NCI-H2171 (cell line): ENCODE measurements at regions not wholly inside any gene's neighbourhood (a gene's known extent, or its start where the extent isn't known, plus 50 kb on each side); places are given as distances from the start of the nearest gene placed in this dataset.
"Not testable (repeated sequence)": the region's sequence is repeated elsewhere in the genome, so short reads cannot be mapped to it uniquely, and the experiment has no call there.

Experiments
- DNase-seq: peaks from one replicate; lab custom pipeline; 2025; lab: John Stamatoyannopoulos, UW

DNA sequence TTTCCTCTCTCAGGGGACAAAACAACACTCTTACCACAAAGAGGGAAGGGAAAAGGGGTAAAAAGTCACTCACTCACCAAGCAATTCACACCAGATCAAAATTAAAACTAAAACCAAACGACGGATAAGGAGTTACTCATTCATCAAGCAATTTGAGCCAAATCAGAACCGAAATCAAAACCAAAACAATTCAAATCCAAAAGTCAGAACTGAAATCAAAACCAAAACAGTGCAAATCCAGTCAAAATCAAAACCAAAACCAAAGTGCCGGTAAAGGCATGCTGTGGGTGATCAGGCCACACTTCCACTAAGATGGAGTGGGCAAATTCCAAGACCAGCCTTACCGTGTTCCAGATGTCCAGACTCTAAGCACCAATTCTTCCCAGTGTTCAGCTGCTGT, 717.9 kb downstream of the AMY1C start:
- no peak for DNase-seq

DNA sequence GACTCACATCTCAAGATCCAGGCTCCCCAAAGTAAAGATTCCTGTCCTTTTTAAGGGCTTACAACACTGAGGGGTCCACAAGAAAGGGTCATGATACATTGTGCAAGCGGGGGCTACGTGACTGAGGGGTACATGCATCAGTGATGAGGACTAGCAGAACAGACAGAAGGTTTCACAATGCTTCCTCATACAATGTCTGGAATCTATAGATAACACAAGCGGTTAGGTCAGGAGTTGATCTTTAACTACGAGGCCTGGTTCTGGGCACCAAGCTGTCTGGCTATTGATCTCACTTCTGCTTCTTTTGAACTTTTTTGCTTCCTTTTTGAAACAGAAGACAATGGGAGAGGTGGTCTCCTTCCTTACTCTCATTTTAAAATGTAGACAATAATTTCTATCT, 718.6 kb downstream of the AMY1C start:
- no peak for DNase-seq

DNA sequence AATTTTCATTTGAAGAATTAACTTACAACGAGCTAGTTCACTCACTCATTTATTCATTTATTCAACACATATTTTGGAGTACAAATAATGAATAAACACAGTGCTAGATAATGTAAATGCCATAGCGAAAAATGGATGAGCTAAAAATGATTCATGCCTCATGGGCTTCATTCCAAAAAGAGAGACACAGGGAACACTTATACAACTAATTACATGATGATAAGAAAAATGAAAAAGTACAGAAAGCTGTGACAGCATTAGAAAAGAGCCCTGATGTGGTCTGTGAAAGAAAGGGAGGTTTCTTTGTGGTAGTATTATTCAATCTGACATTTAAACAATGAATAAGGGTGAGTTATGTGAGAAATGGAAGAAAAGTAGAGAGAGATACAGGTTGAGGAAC, 726.4 kb downstream of the AMY1C start:
- no peak for DNase-seq

DNA sequence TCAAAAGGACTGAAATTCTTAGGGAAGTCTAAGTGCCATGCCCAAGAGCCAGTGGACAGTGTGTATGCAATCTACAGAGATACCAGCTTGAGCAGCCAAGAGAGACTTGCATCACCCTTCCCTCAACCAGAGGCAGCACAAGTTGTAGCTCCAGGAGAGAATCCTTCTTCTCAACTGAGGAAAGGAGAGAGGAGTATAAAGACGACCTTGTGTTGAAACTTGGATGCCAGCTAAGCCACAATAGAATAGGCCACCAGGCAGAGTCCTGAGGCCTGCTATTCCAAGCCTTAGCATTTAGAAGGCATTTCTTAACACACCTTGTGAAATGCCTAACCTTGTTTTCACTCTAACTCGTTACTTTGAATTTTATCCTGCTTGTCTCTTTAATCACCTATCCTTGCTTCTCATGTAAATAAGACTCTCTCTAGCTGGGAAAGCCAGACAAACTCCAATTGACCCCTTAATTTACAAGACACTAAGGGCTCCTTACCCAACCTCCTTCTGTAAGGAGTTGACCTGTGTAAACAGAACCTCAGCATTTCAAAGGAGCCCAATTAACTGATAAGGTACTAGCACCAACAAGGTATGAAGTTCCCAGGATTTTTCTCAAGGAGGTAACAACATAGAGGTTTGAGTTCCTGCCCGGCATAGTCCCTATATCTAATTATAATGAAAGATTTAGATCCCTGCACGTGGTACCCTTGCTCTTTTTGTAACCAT, 738.8 kb downstream of the AMY1C start:
- DNase-seq: no peak

DNA sequence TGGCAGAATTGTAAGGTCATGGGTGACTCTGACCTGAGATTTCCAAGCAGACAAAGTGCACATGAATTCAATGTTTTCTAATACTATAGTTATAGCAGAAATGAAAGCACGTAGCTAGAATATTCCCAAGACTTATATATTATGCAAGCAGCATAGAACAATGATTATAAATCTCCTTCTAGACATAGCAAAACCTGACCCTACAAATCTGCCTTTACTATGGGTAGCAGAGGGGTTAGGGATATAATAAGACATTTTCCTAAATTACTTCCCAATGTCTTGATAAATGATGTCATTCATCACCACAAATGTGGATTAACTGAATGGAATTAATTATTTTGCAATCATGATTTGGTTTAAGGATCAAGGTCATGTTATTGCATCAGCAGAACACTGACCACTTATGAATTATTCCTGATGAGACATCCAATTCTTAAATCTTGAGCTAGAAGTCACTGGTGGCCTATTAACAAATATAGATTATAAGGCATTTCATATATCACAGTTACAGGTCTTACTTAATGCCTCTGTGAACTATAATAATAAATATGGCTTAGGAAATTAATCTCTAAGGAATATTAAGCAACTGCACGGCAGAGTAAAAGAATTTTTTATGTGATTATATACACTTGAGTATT, 776.6 kb downstream of the AMY1C start:
- no peak for DNase-seq

DNA sequence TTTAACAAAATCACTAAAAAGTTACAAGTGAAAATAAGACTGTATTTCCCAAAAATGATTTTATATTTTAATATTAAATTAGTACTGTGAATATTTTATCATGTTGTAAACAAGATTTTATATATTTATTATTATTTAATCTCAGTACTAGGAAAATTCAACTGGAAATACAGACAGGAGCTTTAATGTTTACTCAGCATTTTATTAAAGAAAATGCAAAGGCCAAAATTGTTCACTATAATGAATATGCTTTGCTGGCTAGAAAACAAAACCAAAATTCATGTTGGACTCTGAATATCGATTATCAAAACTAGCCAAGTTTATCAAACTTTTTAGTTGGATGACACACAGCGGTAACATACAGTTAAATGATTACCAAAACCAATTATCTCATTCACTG, 782.3 kb downstream of the AMY1C start:
- no peak for DNase-seq

DNA sequence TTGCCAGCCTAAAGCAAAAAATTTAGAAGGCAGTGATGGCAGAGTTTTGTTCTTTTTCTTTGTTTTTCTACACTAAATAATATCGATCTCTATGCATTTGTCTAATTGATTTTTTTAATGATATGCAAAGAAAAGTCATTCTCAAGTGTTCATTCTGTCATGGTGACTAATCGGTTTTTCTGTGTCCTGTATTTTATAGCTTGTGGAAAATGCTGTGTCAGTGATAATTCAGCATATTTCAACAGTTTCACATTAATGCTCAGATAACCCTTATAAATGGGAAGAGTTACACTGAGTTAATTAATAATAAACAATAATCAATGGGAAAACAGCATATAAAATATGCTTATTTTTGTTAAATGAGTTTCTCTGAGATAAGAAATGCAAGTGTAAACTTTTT, 824.9 kb downstream of the AMY1C start:
- DNase-seq: no peak

DNA sequence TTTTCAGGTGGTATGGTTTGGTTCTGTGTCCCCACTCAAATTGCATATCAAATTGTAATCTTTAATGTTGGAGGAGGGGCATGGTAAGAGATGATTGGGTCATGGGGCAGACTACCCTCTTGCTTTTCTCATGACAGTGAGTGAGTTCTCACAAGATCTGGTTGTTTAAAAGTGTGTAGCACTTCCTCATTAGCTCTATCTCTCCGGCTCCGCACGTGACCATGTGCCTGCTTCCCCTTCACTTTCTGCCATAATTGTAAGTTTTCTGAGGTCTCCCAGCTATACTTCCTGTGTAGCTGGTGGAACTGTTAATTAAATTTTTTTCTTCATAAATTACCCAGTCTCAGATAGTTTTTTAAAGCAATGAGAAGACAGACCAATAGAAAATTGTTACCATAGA, 843.2 kb downstream of the AMY1C start:
- no peak for DNase-seq

DNA sequence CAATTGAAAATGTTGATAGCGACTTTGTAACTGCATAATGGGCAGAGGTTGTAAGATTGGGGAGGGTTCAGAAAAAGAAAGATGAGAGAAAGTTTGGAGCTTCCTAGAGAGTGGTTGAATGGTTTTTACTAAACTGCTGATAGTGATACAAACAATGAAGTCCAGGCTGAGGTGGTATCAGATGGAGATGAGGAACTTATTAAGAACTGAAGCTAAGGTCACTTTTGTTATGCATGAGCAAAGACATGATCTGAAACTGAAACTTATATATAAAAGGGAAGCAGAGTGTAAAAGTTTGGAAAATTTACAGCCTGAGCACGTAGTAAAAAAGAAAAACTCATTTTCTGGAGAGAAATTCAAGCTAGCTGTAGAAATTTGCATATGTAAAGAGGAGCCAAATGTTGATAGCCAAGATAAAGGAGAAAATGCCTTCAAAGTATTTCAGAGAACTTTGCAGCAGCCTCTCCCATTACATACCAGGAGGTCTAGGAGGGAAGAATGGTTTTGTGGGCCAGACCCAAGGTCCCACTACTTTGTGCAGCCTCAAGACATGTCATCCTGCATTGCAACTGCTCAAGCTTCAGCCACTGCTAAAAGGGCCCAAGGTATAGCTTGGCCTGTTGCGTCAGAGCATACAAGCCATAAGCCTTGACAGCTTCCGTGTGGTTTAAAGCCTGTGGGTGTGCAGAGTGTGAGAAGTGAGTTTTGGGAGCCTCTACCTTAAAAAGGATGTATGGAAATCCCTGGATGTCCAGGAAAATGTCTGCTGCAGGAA, 843.9 kb downstream of the AMY1C start:
- DNase-seq: no peak

DNA sequence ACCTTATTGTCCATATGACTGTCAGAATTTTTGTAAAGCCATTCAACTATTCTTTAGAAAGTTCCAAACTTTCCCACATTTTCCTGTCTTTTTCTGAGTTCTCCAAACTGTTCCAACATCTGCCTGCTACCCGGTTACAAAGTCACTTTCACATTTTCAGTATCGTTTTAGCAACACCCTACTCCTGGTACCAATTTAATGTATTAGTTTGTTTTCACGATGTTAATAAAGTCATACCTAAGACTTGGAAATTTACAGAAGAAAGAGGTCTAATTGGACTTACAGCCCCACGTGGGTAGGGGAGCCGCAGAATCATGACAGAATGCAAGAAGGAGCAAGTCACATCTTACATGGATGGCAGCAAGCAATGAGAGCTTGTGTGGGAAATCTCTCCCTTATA, 867.8 kb downstream of the AMY1C start:
- DNase-seq: no peak

DNA sequence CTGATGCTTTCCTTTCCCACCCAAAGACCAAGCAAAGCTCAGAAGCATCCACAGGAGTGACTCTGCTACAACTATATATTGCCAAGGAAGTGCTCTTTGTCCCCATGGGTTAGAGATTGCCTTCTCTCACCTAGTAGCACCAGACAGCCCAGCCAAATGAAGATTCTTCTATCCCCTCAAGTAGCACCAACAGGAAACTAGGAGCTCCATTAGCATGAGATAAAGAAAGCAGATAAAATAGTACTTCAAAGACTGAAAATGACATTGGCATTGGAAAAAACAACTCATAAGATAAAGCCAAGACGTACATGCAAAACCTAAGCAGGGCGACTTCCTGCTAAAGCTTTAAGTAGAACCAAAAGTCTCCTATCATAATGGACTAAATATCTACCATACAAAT, 871.5 kb downstream of the AMY1C start:
- DNase-seq: no peak

DNA sequence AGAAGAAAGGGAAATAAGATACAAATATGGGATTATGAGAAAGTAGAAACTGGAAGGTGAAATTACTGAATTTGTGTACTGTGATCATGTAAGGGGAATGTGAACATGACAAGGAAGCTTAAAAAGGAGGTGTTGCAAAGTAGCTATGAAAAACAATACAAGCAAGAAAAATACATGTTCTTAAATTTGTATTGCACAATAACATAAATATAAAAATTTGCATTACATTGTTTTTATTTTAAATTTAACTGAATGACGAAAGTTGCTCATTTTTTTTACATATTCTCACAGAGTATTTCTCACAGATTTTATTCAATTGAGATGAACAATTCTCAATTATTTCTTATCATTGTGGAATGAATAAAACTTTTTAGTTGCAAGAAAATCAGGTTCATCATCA, 874.8 kb downstream of the AMY1C start:
- no peak for DNase-seq

DNA sequence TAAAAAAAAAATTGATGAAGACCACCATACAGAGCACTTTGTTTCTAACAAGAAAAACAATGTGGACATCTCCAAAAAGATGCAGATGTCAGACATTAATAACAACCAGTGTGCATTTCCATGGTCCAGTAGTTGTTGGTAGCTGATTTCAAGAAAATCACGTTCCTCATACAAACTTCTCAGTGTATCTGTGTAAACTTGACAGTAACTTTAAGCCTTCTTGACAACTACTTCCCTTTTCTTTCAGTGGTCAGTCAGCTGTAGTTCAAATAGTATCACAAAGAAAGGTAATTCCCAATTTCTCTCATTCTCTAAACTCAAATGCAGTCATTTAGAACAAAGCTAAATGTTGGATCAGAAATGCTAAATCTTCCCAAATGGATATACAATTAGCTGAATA, 879.9 kb downstream of the AMY1C start:
- no peak for DNase-seq

DNA sequence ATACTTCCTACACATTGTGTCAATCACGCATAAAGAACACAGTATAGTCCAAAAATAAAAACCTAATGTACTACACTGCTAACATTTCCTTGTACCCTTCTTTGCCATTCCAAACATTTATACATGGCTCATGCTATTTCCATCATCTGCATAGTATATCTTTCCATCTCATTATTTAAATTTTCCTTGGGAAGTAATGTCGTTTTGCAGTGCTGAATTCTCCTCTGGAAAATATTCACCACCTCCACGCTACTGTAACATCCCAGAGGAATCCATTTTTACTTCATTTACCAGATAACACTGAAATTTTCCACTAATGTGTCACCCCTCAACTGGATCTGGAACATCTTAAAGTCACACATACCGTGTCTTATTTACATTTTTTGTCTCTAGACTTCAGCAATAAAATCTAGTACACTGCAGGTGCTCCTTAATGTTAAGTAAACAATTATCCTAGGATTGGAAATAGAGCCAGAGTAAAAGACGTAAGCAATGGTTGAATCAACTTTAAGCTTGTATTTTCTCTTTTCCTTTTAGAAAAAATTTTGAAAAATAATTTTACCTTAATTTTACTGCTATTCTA, 881.0 kb downstream of the AMY1C start:
- DNase-seq: no peak

DNA sequence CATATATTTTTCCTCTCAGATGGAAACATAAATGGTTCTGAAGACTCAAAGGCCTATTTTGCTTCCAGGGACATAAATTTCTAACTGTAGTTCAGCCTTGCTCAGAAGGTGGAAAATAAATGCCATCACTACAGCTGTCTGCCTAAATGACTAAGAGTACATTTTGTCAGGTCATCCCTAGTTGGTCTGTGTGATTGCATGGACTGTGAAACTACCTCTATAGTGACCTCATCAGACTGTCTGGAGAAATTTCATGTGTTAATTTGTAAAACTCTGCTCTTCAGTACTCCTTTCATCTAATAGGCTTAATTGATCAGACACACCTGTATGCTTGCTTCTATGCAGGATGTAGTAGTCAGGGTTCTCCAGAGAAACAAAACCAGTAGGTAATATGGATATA, 886.9 kb downstream of the AMY1C start:
- DNase-seq: no peak

DNA sequence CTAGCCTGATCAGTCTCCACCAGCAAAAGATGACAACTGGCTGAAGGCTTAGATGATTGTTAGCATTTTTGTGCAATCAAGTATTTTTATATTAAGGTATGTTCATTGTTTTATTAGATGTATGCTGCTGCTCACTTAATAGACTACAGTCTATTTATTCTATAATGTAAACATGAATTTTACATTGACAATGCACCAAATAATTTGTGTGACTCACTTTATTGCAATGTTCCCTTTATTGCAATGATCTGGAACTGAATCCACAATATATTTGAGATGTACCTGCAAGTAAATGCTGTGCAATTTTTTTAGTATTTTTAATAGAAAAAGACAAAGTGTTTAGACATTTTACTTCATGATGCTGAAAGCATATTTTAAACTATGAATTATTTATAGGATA, 896.5 kb downstream of the AMY1C start:
- no peak for DNase-seq

DNA sequence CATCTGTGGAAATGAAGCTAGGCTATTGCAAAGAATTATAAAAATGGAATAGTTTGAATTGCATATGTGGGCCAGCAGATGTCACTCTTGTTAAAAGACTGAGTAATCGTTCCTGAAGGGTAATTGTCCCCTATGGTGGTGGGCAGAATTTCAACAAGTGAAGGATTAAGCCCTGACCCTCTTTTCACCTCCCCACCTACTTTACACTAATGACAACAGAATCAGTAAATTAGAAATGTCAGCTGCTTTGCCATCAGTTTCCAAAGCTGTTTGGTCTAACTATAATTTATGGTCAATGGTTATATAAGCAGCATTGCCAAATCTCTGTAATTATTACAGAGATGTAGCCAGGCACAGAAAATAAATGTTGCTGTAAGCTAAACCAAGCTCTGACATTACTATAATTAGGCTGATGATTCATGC, 898.6 kb downstream of the AMY1C start:
- peak; percentile 22 for DNase-seq

DNA sequence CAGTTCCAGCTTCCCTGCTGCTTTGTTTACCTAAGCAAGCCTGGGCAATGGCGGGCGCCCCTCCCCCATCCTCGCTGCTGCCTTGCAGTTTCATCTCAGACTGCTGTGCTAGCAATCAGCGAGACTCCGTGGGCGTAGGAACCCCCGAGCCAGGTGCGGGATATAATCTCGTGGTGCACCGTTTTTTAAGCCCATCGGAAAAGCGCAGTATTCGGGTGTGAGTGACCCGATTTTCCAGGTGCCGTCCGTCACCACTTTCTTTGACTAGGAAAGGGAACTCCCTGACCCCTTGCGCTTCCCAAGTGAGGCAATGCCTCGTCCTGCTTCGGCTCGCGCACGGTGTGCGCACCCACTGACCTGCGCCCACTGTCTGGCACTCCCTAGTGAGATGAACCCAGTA, 914.7 kb downstream of the AMY1C start:
- DNase-seq: not testable (repeated sequence)

DNA sequence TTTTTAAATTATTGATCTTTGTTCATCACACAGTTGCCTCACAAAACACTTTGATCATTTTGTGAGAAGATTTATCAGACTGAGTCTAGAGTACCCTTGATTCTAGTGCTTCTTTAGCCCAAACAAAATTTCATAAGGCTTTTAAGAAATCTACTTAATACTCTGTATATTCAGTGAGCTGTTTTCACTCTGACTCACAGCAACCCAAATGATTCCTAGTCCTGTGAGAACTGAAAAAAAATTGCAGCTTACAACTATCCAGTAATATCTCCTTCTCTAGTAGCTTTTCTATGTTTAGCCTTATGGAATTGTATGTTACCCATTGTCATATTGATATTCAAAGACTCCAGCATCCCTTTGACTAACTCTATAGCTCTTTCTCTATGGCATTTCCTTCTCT, 915.6 kb downstream of the AMY1C start:
- no peak for DNase-seq

DNA sequence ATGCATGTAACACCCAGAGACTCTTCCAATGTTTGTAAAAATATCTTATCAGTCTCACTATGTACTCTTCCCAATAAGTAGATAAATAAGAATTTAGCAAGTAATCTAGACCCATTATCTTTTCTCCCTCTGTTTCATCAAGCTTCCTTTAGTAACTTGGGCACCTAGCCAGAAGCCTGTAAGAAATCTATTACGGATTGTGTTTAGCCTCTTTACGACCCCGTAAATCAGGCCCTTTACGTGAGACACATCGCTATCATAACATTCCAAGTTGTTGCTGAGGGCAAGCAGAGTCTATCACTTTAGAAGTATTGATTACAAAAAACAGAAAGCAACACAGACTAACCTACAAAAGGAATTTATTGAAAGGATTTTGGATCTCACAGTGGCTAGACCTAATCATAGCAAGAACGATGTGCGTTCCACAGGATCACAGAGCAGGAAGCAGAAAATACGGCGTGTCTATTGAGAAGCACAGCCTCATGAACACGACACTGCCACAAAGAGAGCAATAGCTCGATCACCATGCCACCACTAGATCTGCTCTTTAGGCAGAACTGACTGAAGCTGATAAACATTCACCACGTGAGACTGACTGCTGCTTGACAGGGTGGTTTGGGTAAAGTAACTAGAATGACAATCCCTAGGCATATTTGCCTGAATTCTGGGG, 922.1 kb downstream of the AMY1C start:
- no peak for DNase-seq

DNA sequence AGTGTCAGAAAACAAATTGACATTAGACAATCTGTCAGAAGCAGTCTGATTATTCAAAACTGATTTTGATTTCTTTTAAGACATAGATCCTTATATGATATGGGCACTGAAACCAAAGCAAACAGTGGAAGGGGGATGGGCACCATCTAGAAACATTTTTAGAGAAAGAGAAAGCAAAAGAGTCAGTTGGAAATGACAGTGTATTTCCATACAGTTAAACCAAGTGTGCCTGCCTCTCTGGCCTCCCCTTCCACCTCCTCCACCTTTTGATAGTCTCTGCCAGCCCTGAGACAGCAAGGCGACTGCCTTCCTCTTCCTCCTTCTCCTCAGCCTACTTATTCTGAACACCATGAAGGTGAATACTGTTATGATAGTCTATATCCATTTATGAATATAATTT, 949.7 kb downstream of the AMY1C start:
- DNase-seq: no peak

DNA sequence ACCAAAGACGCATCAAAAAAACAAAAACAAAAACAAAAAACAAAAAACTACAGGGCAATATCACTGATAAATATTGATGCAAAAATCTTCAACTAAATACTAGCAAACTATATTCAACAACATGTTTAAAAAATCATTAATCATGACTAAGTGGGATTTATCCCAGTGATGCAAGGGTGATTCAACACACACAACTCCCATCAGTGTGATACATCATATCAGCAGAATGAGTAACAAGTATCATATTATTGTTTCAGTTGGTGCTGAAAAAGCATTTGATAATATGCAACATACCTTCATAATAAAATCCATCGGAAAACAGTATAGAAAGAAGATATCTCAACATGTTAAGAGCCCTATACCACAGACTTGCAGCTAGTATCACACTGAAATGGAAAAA, 953.0 kb downstream of the AMY1C start:
- no peak for DNase-seq
